ENCODE measurements at regions not wholly inside any gene's neighbourhood (a gene's known extent, or its start where the extent isn't known, plus 50 kb on each side); places are given as distances from the start of the nearest gene placed in this dataset.

GRCh38 chr3:74345701-74346100 is 268.8 kb downstream of the CNTN3 start:
- TF ChIP-seq CTCF (conservative IDR thresholded peaks at IDR 0.05; ENCODE audit: low read depth, low read length) (no peak), EZH2 (IDR thresholded peaks at IDR 0.05; ENCODE audit: borderline replicate concordance, low read depth, low read length, poor library complexity, severe bottlenecking) (no peak)
